K562 (cell line): ENCODE measurements at regions not wholly inside any gene's neighbourhood (a gene's known extent, or its start where the extent isn't known, plus 50 kb on each side); places are given as distances from the start of the nearest gene placed in this dataset.

ENCODE experiments used
- BACH1 ChIP-seq: fragments of 200-800 bp; sonication (Bioruptor generic); IDR thresholded peaks from 2 replicates; pipeline ENCODE4 v1.6.1; 2016; ENCODE audit warnings: missing genetic modification characterization, missing compliant biosample characterization
- CHAMP1 ChIP-seq: fragments of 450-650 bp; IDR thresholded peaks from 2 replicates; pipeline ENCODE4 v1.6.1; 2016; ENCODE audit warnings: mild to moderate bottlenecking
- GTF2A2 ChIP-seq: IDR thresholded peaks from 2 replicates; pipeline ENCODE4 v1.6.1; 2016; ENCODE audit warnings: mild to moderate bottlenecking, missing genetic modification characterization, missing compliant biosample characterization
- MEF2D ChIP-seq: conservative IDR thresholded peaks from 2 replicates; pipeline ENCODE4 v1.6.1; 2016; ENCODE audit warnings: low read depth, missing genetic modification characterization, missing compliant biosample characterization
- MLLT1 ChIP-seq, 2 experiments: fragments of 450-650 bp; IDR thresholded peaks; 2 replicates each; pipeline ENCODE4 v1.6.1; 2016
- MTA2 ChIP-seq: fragments of 450-650 bp; IDR thresholded peaks from 2 replicates; pipeline ENCODE4 v1.6.1; 2016; ENCODE audit warnings: low read depth
- MYBL2 ChIP-seq, 2 experiments: fragments of 450-650 bp in 1 of 2; sonication (generic) in 1 of 2; formaldehyde crosslinking in 1 of 2; IDR thresholded peaks; 2 replicates each; pipeline versions ENCODE4 v1.6.1 to v1.8.1; 2017 to 2022; ENCODE audit warnings: borderline replicate concordance in 1 of 2, inconsistent platforms in 1 of 2, low read depth in 1 of 2, mild to moderate bottlenecking in 1 of 2, missing genetic modification reagents in 1 of 2, moderate library complexity in 1 of 2
- POU5F1 ChIP-seq: fragments of 150-350 bp; IDR thresholded peaks from 2 replicates; pipeline ENCODE4 v1.6.1; 2014; ENCODE audit warnings: borderline replicate concordance, low read length, low read depth, mild to moderate bottlenecking; ENCODE audit not compliant: partially characterized antibody
- PTTG1 ChIP-seq: fragments of 450-650 bp; IDR thresholded peaks from 2 replicates; pipeline ENCODE4 v1.6.1; 2016; ENCODE audit warnings: low read depth, mild to moderate bottlenecking, missing genetic modification characterization, missing compliant biosample characterization
- RBM14 ChIP-seq: fragments of 200-400 bp; formaldehyde crosslinking; IDR thresholded peaks from 2 replicates; pipeline ENCODE4 v1.6.1; 2018; ENCODE audit warnings: low read depth, mild to moderate bottlenecking, low read length, moderate library complexity, borderline replicate concordance; ENCODE audit not compliant: insufficient read depth
- RNF2 ChIP-seq: sonication (generic); IDR thresholded peaks from 2 replicates; pipeline ENCODE4 v1.6.1; 2016
- THAP7 ChIP-seq: fragments of 250-450 bp; sonication (Bioruptor Pico); IDR thresholded peaks from 2 replicates; pipeline ENCODE4 v1.5.0; 2021
- YY1 ChIP-seq, 3 experiments: IDR thresholded peaks; 2 replicates each; pipeline ENCODE4 v1.6.1; 2011; ENCODE audit warnings: low read length in 2 of 3, mild to moderate bottlenecking in 2 of 3, moderate library complexity in 2 of 3, borderline replicate concordance in 1 of 3, control low read depth in 1 of 3, low read depth in 1 of 3; ENCODE audit not compliant: insufficient read depth in 3 of 3, insufficient replicate concordance in 2 of 3, control insufficient read depth in 1 of 3, insufficient read length in 1 of 3; ENCODE audit errors: extremely low read depth in 1 of 3
- ZFP30 ChIP-seq: fragments of 250-450 bp; sonication (Bioruptor Pico); IDR thresholded peaks from 2 replicates; pipeline ENCODE4 v1.8.0; 2022; ENCODE audit warnings: moderate library complexity, mild to moderate bottlenecking, inconsistent platforms, borderline replicate concordance
- ZNF143 ChIP-seq: sonication (generic); formaldehyde crosslinking; IDR thresholded peaks from 2 replicates; pipeline ENCODE4 v1.9.0; 2022; ENCODE audit warnings: mild to moderate bottlenecking, missing genetic modification reagents
- ZNF592 ChIP-seq: fragments of 450-650 bp; IDR thresholded peaks from 2 replicates; pipeline ENCODE4 v1.6.1; 2017; ENCODE audit warnings: antibody characterized with exemption, mild to moderate bottlenecking

GRCh38 chr4:123599920-123600810 lies 203.6 kb downstream of the SPRY1 start (continued):
- TF ChIP-seq MLLT1 (IDR thresholded peaks at IDR 0.05), result peak in 1 of 2 experiments; percentile 74; a peak in 1 of 4 replicates
- 0 out of 2 replicates have a peak, but pooled peaks have one; percentile 31 for TF ChIP-seq MEF2D (tag)
- peak; percentile 22; the same call in 1 of the 2 replicates for TF ChIP-seq BACH1 (tag)
- no peak for TF ChIP-seq THAP7 (CRISPR knock-in tag)
- TF ChIP-seq MTA2, result peak; percentile 63
- peak in 1 of 3 experiments; percentile 89 for TF ChIP-seq YY1 (IDR thresholded peaks at IDR 0.05; ENCODE audit: borderline replicate concordance in 1 of 3, control insufficient read depth in 1 of 3, extremely low read depth in 1 of 3, insufficient read depth in 3 of 3, insufficient read length in 1 of 3, insufficient replicate concordance in 2 of 3, low read depth in 1 of 3, low read length in 2 of 3)
- peak; percentile 91 for TF ChIP-seq CHAMP1
- 0 out of 2 replicates have a peak, but pooled peaks have one; percentile 46 for TF ChIP-seq RNF2
- TF ChIP-seq MYBL2 (IDR thresholded peaks at IDR 0.05; ENCODE audit: low read depth), result no peak
- TF ChIP-seq MYBL2 (CRISPR knock-in tag; IDR thresholded peaks at IDR 0.05; ENCODE audit: borderline replicate concordance), result no peak
- TF ChIP-seq ZNF592, result peak; percentile 29; the same call in 1 of the 2 replicates
- TF ChIP-seq ZFP30 (CRISPR knock-in tag), result no peak
- no peak for TF ChIP-seq POU5F1
- no peak for TF ChIP-seq PTTG1 (tag)
- TF ChIP-seq ZNF143 (CRISPR knock-in tag), result no peak
- TF ChIP-seq GTF2A2 (tag), result no peak
- no peak for TF ChIP-seq RBM14
